Suprapubic skin (tissue), 3 donors: ENCODE measurements at regions not wholly inside any gene's neighbourhood (a gene's known extent, or its start where the extent isn't known, plus 50 kb on each side); places are given as distances from the start of the nearest gene placed in this dataset.

Source experiments
- CTCF ChIP-seq, 2 donors: fragments of 200-600 bp in 1 of 2; fragments of 450-650 bp in 1 of 2; sonication (generic) in 1 of 2; IDR thresholded peaks; one replicate each; pipeline ENCODE4 v1.5.1; 2016 to 2019; ENCODE audit warnings: antibody characterized with exemption in 2 of 2, mild to moderate bottlenecking in 1 of 2, moderate library complexity in 1 of 2
- EP300 ChIP-seq: sonication (generic); formaldehyde crosslinking; IDR thresholded peaks from one replicate; pipeline ENCODE4 v1.6.1; 2017; ENCODE audit warnings: antibody characterized with exemption
- POLR2A ChIP-seq, 2 donors: fragments of 450-650 bp; IDR thresholded peaks; one replicate each; pipeline ENCODE4 v1.6.1; 2017; ENCODE audit warnings: antibody characterized with exemption in 2 of 2, mild to moderate bottlenecking in 2 of 2, moderate library complexity in 2 of 2

- TF ChIP-seq EP300 (no peak), POLR2A (IDR thresholded peaks at IDR 0.05) (no peak), CTCF (IDR thresholded peaks at IDR 0.05) (no peak)
Measured at GRCh38 chr16:17769065-17769464, 298.3 kb upstream of the XYLT1 start.
